ENCODE measurements at regions not wholly inside any gene's neighbourhood (a gene's known extent, or its start where the extent isn't known, plus 50 kb on each side); places are given as distances from the start of the nearest gene placed in this dataset.
"Not testable (repeated sequence)": the region's sequence is repeated elsewhere in the genome, so short reads cannot be mapped to it uniquely, and the experiment has no call there.

GRCh38 chr4:130025701-130026100, 929.7 kb downstream of the C4orf33 start:
- DNase-seq, result no peak

DNA sequence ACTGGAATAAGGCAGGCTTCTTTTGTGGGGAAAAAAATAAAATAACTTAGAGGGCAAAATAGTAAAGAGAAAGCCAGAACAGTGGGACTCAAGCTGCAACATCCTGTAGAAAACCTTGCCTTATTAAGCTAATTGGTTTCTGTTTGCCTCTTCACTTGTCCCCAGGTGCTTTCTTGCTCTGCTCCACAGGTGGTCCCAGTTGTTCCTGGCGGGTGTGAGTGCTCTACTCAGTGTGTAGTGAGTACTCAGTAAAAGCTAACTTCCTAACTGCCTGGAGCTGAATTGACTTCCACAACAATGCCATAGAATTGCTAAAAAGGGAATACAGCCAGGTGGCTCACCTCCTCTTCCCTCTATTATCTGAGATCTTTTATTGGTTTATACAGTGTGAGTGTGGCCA, 930.2 kb downstream of the C4orf33 start:
- no peak for DNase-seq

- DNase-seq, result no peak
Measured at GRCh38 chr4:130027973-130028372, 932.0 kb downstream of the C4orf33 start.

DNA sequence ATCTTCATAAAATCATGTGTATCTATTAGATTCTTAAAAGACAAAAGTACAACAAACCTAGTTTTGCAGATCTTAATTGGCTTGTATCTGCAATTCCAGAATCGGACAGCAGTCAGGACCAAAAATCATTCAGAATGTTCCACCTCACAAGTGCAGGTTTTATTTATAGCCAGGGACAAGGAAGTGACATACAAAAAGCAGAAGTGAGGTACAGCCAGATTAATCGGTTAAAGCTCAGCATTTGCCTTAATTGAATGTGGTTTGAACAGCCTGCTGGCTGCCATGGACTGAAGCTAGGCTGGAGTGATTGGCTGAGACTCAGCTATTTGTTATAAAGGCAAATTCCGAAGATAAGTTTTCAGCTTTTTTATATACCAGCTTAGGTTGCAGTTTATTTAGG, 932.6 kb downstream of the C4orf33 start:
- no peak for DNase-seq

DNA sequence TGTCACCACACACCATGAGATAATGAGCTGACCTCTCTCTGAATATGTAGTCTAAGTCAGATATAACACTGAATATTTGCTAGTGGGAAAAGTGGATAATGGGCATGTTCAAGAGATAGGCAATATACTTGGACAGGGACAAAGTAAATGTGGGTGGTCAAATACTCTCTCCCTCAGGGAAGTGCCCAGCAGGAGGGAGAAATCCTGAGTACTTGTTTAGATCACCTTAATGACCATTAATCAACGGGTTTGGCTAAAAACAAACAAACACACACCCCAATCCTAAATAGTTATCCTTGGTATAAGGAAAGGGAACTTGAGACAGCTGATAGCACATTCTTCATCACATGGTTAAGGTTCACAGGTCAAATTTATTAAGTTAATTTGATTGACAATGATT, 933.5 kb downstream of the C4orf33 start:
- DNase-seq, result no peak

- no peak for DNase-seq
Measured at GRCh38 chr4:130031858-130032257, 935.9 kb downstream of the C4orf33 start.

DNA sequence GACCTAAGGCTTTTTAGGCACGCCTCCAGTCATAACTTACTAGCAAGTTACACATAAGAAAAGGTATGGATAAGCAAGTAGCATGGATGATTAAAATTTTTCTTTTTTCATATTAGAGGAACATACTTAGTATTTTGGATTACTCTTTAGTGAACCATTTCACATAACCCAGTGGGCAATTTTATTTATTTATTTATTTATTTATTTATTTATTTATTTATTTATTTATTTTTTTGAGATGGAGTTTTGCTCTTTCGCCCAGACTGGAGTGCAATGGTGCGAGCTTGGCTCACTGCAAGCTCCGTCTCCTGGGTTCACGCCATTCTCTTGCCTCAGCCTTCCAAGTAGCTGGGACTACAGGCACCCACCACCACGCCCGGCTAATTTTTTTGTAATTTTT, 937.7 kb downstream of the C4orf33 start:
- DNase-seq, result not testable (repeated sequence)

GRCh38 chr4:130034876-130035275, 938.9 kb downstream of the C4orf33 start:
- DNase-seq, result no peak

GRCh38 chr4:130035391-130035790, 939.4 kb downstream of the C4orf33 start:
- no peak for DNase-seq

DNA sequence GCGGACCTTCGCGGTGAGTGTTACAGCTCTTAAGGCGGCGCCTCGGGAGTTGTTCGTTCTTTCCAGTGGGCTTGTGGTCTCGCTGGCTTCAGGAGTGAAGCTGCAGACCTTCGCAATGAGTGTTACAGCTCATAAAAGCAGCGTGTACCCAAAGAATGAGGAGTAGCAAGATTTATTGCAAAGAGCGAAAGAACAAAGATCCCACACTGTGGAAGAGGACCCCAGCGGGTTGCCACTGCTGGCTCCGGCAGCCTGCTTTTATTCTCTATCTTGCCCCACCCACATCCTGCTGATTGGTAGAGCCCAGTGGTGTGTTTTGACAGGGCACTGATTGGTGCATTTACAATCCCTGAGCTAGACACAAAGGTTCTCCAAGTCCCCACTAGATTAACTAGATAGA, 941.9 kb downstream of the C4orf33 start:
- not testable (repeated sequence) for DNase-seq

- DNase-seq, result not testable (repeated sequence)
Measured at GRCh38 chr4:130038540-130038939, 942.6 kb downstream of the C4orf33 start.

- no peak for DNase-seq
Measured at GRCh38 chr4:130043732-130044160, 947.8 kb downstream of the C4orf33 start.

- DNase-seq, result no peak
Measured at GRCh38 chr4:130044788-130045531, 949.0 kb downstream of the C4orf33 start.

GRCh38 chr4:130053723-130054122, 957.8 kb downstream of the C4orf33 start:
- DNase-seq, result no peak

DNA sequence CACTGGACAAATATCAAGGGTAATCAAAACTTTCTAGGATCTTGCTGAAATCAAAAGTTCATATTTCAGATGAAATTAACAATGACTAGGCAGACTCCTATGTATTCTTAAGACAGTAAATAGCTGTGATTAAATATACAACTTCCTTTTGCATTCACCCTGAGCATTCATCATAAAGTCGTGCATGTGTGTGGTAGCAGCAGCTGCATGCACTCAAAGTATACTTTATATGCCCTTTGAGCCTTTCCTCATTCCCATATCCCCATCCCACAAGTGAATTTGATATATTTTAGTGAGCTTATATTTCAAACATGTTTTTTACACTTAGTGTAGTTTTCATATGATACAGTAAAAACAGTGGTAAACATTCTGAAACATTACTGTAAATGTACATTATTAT, 959.0 kb downstream of the C4orf33 start:
- DNase-seq, result no peak

GRCh38 chr4:130056286-130056685, 960.3 kb downstream of the C4orf33 start:
- DNase-seq, result no peak

DNA sequence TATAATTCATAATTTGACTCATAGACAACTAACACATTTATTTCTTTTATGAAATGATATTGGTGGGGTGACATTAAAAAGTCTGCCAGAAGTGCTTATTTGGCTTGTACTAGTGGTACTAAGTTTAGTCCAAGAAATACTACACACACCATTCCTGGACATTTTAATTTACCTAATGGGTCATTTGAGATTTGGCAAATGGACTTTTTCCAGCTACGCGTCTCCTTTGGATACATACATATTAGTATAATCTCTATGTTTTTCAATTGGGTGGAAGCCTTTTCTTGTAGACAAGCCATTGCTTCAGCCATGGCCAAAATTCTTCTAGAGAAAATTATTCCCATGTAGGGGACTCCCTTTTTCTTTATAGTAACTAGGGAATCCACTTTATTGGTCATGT, 968.5 kb downstream of the C4orf33 start:
- DNase-seq, result no peak

GRCh38 chr4:130067419-130067818, 971.5 kb downstream of the C4orf33 start:
- DNase-seq, result no peak

- no peak for DNase-seq
Measured at GRCh38 chr4:130068072-130068471, 972.1 kb downstream of the C4orf33 start.

DNA sequence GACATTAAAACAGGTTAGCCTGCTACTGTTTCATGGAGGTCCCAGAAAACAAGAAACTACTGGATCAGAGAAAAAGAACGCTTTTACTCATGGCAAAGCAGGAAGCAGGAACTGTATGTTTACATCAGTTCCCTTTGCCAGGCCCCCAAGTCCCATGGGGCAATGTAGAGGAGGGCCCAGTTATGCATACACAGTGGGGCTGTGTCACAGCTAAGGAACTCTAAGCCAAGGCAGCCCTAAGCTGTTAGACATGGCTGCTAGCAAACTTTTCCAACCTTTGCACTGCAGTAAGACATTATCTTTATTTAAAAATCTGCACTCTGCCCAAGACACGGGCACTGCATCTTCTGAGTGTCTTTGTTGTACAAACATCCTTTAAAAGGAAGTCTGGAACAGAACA, 975.8 kb downstream of the C4orf33 start:
- DNase-seq, result no peak

DNA sequence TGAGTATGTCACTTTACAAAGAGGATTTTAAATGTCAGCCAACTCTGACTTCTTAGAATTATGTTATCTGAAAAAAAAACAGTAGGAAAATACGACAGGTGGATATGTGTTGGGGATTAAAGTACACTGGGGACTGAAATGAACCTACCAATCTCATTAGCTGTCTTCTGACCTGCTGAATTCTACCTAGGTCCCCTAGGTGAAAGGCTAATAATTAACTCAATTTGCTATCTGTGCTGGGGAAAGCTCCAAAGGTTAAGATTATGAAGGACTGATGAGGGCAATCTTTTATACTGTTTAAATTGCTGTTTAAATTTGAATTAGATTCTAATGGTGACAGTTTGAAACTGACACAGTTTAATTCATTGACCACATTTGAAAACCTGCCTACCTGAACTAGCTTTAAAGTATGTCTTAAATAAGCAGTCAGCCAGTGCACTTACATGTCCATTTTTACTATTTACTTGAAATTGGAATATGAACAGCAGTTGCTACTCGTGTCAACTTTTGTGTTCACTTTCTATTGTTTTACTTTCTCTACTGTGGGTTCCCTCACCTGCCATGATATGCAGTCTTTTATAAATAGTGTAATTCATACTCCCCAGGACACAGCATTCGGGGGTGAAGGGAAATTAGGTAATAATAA, 977.3 kb downstream of the C4orf33 start:
- DNase-seq, result no peak

DNA sequence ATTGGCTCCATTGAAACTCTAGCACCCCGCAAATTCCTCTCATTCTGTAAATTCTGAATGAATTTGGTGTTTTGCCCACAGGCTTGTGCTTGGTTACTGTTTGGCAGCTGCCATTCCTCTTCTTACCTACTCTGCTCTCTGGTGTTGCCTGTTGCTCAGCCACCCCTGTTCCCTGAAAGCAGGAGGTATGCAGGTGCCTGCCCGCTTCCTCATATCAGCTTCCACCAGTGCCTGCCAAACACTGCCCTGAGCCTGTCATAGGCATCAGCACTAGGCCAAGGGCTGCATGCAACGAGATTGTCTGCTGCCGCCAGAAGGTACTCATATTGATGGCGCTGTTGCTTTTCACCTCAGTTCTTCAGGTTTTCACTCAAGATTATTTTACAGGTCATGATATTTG, 978.1 kb downstream of the C4orf33 start:
- DNase-seq, result no peak

- DNase-seq, result no peak
Measured at GRCh38 chr4:130077275-130077674, 981.3 kb downstream of the C4orf33 start.

GRCh38 chr4:130079027-130079426, 983.1 kb downstream of the C4orf33 start:
- DNase-seq, result not testable (repeated sequence)

Data from activated CD4-positive, CD25-positive, alpha-beta regulatory T cell (primary cell).